K562 (cell line): ENCODE measurements at regions not wholly inside any gene's neighbourhood (a gene's known extent, or its start where the extent isn't known, plus 50 kb on each side); places are given as distances from the start of the nearest gene placed in this dataset.

Experiments used
- ATAC-seq: fragments of 200-7000 bp; cut with Tn5 transposase; 3 replicates; pipeline ENCODE4 v1.9.1; 2020; ENCODE audit warnings: moderate library complexity
- BruUV-seq: library from RNA; stranded (reverse); fragments of 400-500 nt; replicated peaks from 2 replicates; lab custom pipeline; 2021; lab: Mats Ljungman, UMichigan
- CTCF ChIA-PET: fragments of 300-600 bp; formaldehyde crosslinking; extraction: SDS; loops from one replicate; lab custom pipeline; 2021; ENCODE audit warnings: low intra/inter-chr PET ratio; lab: Yijun Ruan, JAX
- POLR2A ChIA-PET: fragments of 300-600, 350-650 bp; sonication (Branson Sonifier 250); formaldehyde crosslinking; extraction: SDS; loops from one replicate; lab custom pipeline; 2021; ENCODE audit warnings: antibody characterized with exemption, inconsistent platforms; lab: Yijun Ruan, JAX
- DNase-seq, 4 experiments: peaks; one replicate each; pipeline versions ENCODE4 v3.0.0 to v3.0.0-alpha.2; 2011 to 2018; ENCODE audit warnings: low spot score in 3 of 4, mixed read lengths in 3 of 4; ENCODE audit errors: extremely low read depth in 1 of 4
- FAIRE-seq: peaks from 2 replicates; lab custom pipeline; 2011; peaks lifted over from hg19 to GRCh38; lab: Jason Lieb, UNC
- H2AFZ ChIP-seq: 2 replicates; pipeline ENCODE4 v1.6.0; 2011; ENCODE audit warnings: low read depth, low read length, control low read depth, inconsistent platforms
- H3K27ac ChIP-seq: fragments of 200-600 bp; 3 replicates; pipeline ENCODE4 v1.8.0; 2011; ENCODE audit warnings: low read depth, mild to moderate bottlenecking, control low read depth, inconsistent platforms, low read length, moderate library complexity, mixed read lengths; ENCODE audit errors: extremely low read depth
- H3K27me3 ChIP-seq, 2 experiments: fragments of 300-600 bp in 1 of 2; 2 replicates in 1 of 2; 3 replicates in 1 of 2; pipeline versions ENCODE4 v1.6.0 to v1.8.0; 2011; ENCODE audit warnings: inconsistent platforms in 2 of 2, low read length in 2 of 2, mild to moderate bottlenecking in 1 of 2, mixed read lengths in 1 of 2, moderate library complexity in 1 of 2; ENCODE audit not compliant: control insufficient read depth in 2 of 2, insufficient read depth in 2 of 2
- H3K36me3 ChIP-seq: fragments of 300-600 bp; 3 replicates; pipeline ENCODE4 v1.8.0; 2011; ENCODE audit warnings: mild to moderate bottlenecking, low read length, inconsistent platforms; ENCODE audit not compliant: control insufficient read depth, insufficient read depth
- H3K4me1 ChIP-seq, 2 experiments: fragments of 200-600 bp in 1 of 2; replicated peaks in 1 of 2; 2 replicates in 1 of 2; 3 replicates in 1 of 2; pipeline versions ENCODE4 v1.5.1 to v1.8.0; 2011; ENCODE audit warnings: inconsistent platforms in 2 of 2, low read length in 2 of 2, mild to moderate bottlenecking in 1 of 2, mixed read lengths in 1 of 2, moderate library complexity in 1 of 2; ENCODE audit not compliant: control insufficient read depth in 2 of 2, insufficient read depth in 2 of 2
- H3K4me2 ChIP-seq: 2 replicates; pipeline ENCODE4 v1.6.1; 2011; ENCODE audit warnings: low read length, control low read depth, inconsistent platforms, mixed read lengths; ENCODE audit not compliant: insufficient read depth
- H3K4me3 ChIP-seq: fragments of 200-600 bp; sonication (generic), shearing (Covaris generic); 2 replicates; pipeline ENCODE4 v1.5.1; 2016; ENCODE audit warnings: control low read depth, inconsistent platforms
- H3K79me2 ChIP-seq: fragments of 200-600 bp; 3 replicates; pipeline ENCODE4 v1.8.0; 2011; ENCODE audit warnings: low read length, inconsistent platforms; ENCODE audit not compliant: control insufficient read depth, insufficient read depth
- H3K9ac ChIP-seq, 2 experiments: 2 replicates each; pipeline versions ENCODE4 v1.6.0 to v1.6.1; 2011; ENCODE audit warnings: low read depth in 2 of 2, low read length in 2 of 2, control low read depth in 1 of 2, inconsistent platforms in 1 of 2, mild to moderate bottlenecking in 1 of 2, mixed read lengths in 1 of 2; ENCODE audit not compliant: insufficient read depth in 1 of 2
- H3K9me1 ChIP-seq: one replicate; pipeline ENCODE4 v1.6.0; 2011; ENCODE audit warnings: inconsistent platforms, mild to moderate bottlenecking, low read length, moderate library complexity; ENCODE audit not compliant: control insufficient read depth, insufficient read depth
- H3K9me3 ChIP-seq: replicated peaks from 2 replicates; pipeline ENCODE4 v1.5.1; 2011; ENCODE audit warnings: low read depth, low read length, inconsistent platforms; ENCODE audit not compliant: control insufficient read depth, insufficient read depth
- H4K20me1 ChIP-seq: replicated peaks from 2 replicates; pipeline ENCODE4 v1.6.1; 2011; ENCODE audit warnings: low read length, inconsistent platforms, mixed read lengths; ENCODE audit not compliant: control insufficient read depth, insufficient read depth
- CREB3 ChIP-seq: fragments of 450-650 bp; conservative IDR thresholded peaks from 2 replicates; pipeline ENCODE4 v1.6.1; 2016; ENCODE audit warnings: missing genetic modification characterization, low read depth, mild to moderate bottlenecking, missing compliant biosample characterization, moderate library complexity
- FUS ChIP-seq: fragments of 200-400 bp; formaldehyde crosslinking; optimal IDR thresholded peaks from 2 replicates; pipeline ENCODE3; 2017; ENCODE audit warnings: low read depth, low read length
- ILF3 ChIP-seq: fragments of 450-650 bp; IDR thresholded peaks from 2 replicates; pipeline ENCODE4 v1.6.1; 2018; ENCODE audit warnings: antibody characterized with exemption, mild to moderate bottlenecking, moderate library complexity, borderline replicate concordance
- MBD1 ChIP-seq: fragments of 250-450 bp; sonication (Bioruptor Pico); IDR thresholded peaks from 2 replicates; pipeline ENCODE4 v1.8.0; 2022; ENCODE audit warnings: inconsistent platforms
- NR4A1 ChIP-seq, 2 experiments: fragments of 250-450 bp in 1 of 2; fragments of 450-650 bp in 1 of 2; sonication (Bioruptor Pico) in 1 of 2; IDR thresholded peaks; 2 replicates each; pipeline versions ENCODE4 v1.4.0 to v1.6.1; 2016 to 2020; ENCODE audit warnings: mild to moderate bottlenecking in 2 of 2, missing compliant biosample characterization in 1 of 2, missing genetic modification characterization in 1 of 2, moderate library complexity in 1 of 2
- RBM34 ChIP-seq: fragments of 200-400 bp; formaldehyde crosslinking; IDR thresholded peaks from 2 replicates; pipeline ENCODE4 v1.6.1; 2018; ENCODE audit warnings: low read length, borderline replicate concordance; ENCODE audit not compliant: insufficient read depth
- SP2 ChIP-seq: IDR thresholded peaks from 2 replicates; pipeline ENCODE4 v1.6.1; 2011; ENCODE audit warnings: mild to moderate bottlenecking, low read depth, low read length, moderate library complexity; ENCODE audit not compliant: poor library complexity, severe bottlenecking; ENCODE audit errors: extremely low read depth
- STAT5A ChIP-seq: IDR thresholded peaks from 2 replicates; pipeline ENCODE4 v1.6.1; 2012; ENCODE audit warnings: low read length, inconsistent platforms, borderline replicate concordance
- TEAD1 ChIP-seq, 2 experiments: fragments of 450-650 bp in 1 of 2; sonication (generic) in 1 of 2; formaldehyde crosslinking; IDR thresholded peaks; 2 replicates each; pipeline versions ENCODE4 v1.4.0 to v1.8.0; 2020 to 2022; ENCODE audit warnings: mild to moderate bottlenecking in 2 of 2, missing genetic modification reagents in 1 of 2
- ZC3H11A ChIP-seq: IDR thresholded peaks from 2 replicates; pipeline ENCODE4 v1.6.1; 2012; ENCODE audit warnings: low read depth, low read length, improper control_type of control experiment
- WGBS: fragments of 100-300 bp; shearing (Covaris generic); methylation state at CpG from one replicate; pipeline ENCODE4 v1.1.6; 2016; ENCODE audit warnings: low coverage, mixed read lengths; ENCODE audit not compliant: insufficient coverage; ENCODE audit errors: missing lambda C conversion rate; 5-methylcytosine and 5-hydroxymethylcytosine counted together
- in situ Hi-C: fragments of 300-500 bp; cut with MboI; formaldehyde crosslinking; loops from 4 replicates; pipeline ENCODE4 v1.15.0; 2018; ENCODE audit warnings: inconsistent platforms, mixed read lengths
- intact Hi-C: fragments of 100-400 bp; cut with micrococcal nuclease; formaldehyde crosslinking; loops from 2 replicates; pipeline ENCODE4 v1.14.2; 2022

GRCh38 chr16:65600046-65600445 lies 478.2 kb upstream of the CDH11 start:
- Histone ChIP-seq H3K4me1 (no peaks in the 10 kb centered on the region), H3K36me3 (no peaks in the 10 kb centered on the region), H3K9ac (no peak overlapping the region), H3K9me1 (no peaks in the 10 kb centered on the region), H4K20me1 (no peaks in the 10 kb centered on the region), H3K4me3 (no peak overlapping the region), H3K27ac (no peak overlapping the region), H3K79me2 (no peaks in the 10 kb centered on the region), H3K9me3 (no peaks in the 10 kb centered on the region), H2AFZ (no peak overlapping the region), H3K4me2 (no peak overlapping the region), H3K27me3 (no peaks in the 10 kb centered on the region)
- WGBS, result 0% methylated on average over 4 of the region's 4 CpGs
- in situ Hi-C loops (no loop called here), intact Hi-C loops (no loop called here)
- DNase-seq (no peak), FAIRE-seq (no peak), ATAC-seq (no peak)
- BruUV-seq, result no TSS peak
- no peak for TF ChIP-seq MBD1 (CRISPR knock-in tag)
- no peak for TF ChIP-seq NR4A1 (CRISPR knock-in tag; IDR thresholded peaks at IDR 0.05)
- no peak for TF ChIP-seq NR4A1 (tag; IDR thresholded peaks at IDR 0.05)
- TF ChIP-seq STAT5A, result no peak
- TF ChIP-seq ILF3, result no peak
- no peak for TF ChIP-seq RBM34
- TF ChIP-seq TEAD1 (CRISPR knock-in tag; IDR thresholded peaks at IDR 0.05), result no peak
- no peak for TF ChIP-seq SP2
- TF ChIP-seq FUS, result no peak
- no peak for TF ChIP-seq ZC3H11A
- TF ChIP-seq CREB3 (tag), result no peak
- ChIA-PET POLR2A (no interaction called here), CTCF (no interaction called here)
